ENCODE measurements at regions not wholly inside any gene's neighbourhood (a gene's known extent, or its start where the extent isn't known, plus 50 kb on each side); places are given as distances from the start of the nearest gene placed in this dataset.

DNA sequence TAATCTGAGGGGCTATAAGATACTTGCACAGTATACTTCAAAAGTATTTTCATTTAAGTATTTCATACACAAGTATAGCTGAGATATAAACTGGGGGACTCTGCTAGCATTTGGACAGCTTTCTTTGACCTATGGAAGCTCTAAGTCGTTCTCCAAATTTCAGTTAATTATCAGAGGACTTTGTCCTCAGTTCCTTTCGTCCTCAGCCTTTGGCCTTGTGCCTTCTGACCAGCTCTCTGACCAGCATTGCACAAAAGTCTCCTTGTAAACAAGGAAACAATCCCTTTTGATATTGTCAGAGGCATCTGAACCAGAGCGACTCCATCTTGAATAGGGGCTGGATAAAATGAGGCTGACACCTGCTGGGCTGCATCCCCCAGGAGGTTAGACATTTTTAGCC, 464.0 kb upstream of the FAM241A start:
- DNase-seq = no peak

GRCh38 chr4:111681751-111682150, 463.5 kb upstream of the FAM241A start:
- DNase-seq = no peak

DNA sequence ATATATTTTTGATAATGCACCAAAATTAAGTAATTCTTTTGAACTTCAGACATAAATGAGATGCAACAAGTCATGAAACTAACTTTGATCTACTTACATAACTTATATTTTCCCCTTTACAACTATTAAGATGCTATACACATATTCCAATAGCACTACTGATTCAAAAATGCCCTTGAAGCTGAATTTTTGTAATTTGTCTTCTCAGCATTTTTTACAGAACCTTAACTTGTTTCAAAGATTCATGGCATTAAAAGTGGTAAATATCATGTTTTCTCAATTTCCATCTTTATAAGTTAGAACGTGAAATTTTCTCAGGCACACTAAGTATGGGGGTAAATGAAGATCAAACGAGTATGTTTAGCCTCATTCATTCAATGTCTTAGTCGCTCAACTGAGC, 460.0 kb upstream of the FAM241A start:
- DNase-seq = no peak

DNA sequence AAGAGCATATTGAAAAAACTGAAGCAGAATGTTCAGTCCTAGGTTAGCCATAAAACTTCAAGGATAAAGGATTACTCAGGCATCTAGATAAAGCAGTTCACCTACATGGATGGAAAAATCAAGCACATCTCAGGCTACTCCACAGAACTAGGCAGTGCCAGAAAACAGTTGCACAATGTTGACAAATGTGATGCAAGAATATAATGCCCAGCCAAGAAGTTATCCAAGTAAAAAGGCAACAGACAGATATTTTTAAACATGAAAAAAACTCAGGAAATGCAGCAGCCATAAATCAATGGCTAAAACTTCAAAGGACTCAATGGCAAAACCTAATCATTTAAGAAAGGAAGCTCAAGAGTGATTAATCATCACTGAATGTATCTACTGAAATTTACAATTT, 456.0 kb upstream of the FAM241A start:
- DNase-seq = no peak

- DNase-seq = no peak
Measured at GRCh38 chr4:111689731-111690130, 455.5 kb upstream of the FAM241A start.

DNA sequence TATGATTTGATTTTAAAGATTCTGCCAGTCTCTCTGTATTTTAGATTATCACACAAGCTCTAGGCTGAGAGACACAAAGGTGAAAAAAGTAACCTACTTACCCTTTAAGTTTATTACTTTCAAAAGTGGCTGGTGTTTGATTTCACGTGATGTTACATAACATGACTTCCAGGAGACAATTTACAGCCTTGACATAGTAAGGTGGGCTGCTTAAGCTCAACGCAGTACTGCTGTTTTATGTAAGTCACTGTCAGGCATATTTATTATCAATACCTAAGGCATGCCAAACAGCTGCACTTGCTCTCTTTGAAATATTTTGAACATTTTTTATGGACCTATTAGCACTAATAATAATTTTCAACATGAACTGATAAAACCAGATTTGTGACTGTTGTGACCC, 451.5 kb upstream of the FAM241A start:
- no peak for DNase-seq

DNA sequence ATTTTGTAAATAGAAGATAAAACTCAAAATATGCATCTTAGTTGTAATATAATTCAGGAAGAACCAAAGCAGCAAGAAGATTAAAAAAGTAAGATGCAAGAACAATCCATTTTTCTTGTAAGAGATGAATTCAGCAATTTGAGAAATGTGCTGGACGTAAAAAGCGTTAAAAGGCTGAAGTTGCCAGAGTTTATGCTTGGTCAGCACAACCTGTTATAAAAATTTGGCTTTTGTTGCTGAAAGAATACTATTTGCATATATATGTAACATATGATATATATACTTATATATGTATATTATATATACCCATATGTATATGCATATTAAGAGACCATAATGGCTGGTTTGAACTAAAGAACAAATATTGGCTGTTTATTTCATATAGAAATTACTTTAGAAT, 449.6 kb upstream of the FAM241A start:
- no peak for DNase-seq

GRCh38 chr4:111696505-111696904, 448.7 kb upstream of the FAM241A start:
- DNase-seq = no peak

GRCh38 chr4:111697176-111697942, 447.9 kb upstream of the FAM241A start:
- DNase-seq = no peak

DNA sequence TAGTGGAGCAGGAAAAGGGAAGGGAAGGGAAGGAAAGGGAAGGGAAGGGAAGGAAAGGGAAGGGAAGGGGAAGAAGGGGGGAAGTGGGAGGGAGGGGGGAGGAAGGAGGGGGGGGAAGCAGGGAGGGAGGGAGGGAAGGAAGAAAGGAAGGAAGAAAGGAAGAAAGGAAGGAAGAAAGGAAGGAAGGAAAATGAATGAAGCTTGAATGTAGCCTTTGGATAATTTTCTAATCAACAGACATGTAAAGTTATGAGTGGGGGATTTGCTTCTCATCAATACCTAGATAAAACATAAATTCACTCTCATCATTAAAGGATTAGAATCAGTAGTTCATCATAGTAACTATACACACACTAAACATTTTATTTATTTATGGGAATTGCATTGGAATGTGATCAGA, 446.9 kb upstream of the FAM241A start:
- no peak for DNase-seq

- no peak for DNase-seq
Measured at GRCh38 chr4:111699165-111699564, 446.1 kb upstream of the FAM241A start.

DNA sequence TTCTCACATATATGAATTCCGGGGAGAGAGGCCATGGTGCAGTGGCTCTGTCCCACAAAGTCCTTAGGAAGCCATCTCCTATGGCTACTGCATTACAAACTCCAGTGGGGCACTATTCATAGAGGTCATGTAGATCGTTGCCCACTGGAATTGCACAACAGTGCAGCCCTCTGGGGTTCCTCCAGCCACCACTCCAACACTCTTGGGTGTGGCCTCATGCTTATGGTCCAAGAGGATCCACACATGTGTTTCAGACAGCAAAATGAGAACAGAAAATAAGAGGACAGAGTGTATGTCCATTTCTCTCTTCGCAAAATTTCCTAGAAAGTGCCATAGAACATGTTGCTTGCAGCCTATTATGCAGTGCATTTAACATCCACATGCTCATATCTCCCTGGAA, 444.2 kb upstream of the FAM241A start:
- DNase-seq = no peak

DNA sequence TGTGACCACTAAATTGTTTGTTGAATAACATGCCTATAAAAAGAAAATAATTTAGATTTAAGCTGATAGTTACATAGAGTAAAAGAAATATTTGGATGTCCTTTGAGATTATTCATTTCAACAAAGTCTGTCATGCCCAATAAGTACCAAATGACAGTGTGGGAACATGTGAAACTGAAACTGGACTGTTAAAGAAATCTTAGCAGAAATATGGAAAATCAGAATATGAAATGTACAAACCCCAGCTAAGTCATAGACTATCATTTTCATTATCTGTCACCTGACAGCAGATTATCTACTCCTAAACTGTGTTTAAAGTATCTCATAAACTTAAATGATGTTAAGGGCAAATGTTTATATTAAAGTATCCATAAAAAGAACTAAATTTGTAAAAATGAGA, 437.8 kb upstream of the FAM241A start:
- DNase-seq = no peak

DNA sequence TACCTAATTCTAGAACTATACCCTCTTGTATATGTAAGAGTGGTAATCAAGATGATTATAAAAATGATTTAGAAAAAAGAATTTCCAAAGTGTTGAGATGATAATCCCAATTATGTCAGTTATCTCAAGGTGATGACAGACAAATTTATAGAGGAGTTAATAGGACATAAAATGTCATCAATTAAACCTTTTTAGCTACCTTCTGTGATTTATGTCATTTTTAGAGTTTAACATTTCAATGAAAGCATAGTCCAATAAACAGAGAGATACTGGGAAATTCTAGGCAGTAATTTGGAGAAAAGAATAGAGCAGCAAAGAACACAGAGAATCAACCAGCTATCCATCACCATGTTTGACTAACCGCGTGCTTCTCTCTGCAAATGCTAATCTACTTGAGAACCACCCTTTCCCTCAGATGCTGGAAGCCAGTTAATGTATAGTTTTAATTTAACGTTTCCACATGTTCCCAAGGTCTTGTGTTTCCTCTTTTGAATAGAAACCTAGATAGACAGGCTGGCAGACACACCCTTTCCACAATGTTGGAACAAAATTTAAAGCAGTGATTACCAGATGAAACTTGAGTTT, 433.1 kb upstream of the FAM241A start:
- no peak for DNase-seq

DNA sequence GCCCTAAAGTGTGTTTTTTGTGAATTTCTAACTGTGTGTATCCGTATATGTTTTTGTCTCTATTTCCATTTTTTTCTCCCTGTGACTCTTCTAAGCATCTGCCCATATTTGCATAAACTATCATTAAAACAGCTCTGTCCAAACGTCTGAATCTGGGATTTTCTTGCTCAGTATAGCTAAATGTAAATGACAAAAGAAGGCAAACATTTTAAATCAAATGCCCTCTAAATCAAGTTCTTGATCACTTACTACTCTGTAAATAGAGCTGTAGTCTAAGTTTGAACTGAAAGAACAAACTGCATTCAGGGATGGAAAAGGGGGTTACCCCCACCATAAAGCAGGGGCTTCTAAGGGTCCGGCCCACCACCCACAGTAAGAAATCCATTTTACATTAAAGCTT, 432.0 kb upstream of the FAM241A start:
- no peak for DNase-seq

DNA sequence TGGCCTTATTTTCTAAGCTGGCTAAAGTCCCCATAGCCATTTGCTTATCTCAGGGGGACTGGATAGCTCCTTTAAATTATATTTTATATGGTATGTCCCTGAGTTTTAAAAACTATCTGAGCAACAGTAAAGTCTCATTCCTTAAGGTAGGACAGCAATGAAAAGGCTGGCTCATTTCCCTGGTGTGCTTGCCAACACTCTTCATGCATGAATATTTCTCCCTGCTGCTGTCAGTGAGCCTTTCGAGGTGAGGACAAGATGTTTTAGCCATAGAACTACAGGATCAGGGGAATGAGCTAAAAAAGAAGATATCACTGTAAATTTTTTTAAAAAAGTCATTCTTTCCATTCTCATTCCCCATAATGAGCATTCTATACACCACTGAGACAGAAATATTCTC, 427.3 kb upstream of the FAM241A start:
- no peak for DNase-seq

DNA sequence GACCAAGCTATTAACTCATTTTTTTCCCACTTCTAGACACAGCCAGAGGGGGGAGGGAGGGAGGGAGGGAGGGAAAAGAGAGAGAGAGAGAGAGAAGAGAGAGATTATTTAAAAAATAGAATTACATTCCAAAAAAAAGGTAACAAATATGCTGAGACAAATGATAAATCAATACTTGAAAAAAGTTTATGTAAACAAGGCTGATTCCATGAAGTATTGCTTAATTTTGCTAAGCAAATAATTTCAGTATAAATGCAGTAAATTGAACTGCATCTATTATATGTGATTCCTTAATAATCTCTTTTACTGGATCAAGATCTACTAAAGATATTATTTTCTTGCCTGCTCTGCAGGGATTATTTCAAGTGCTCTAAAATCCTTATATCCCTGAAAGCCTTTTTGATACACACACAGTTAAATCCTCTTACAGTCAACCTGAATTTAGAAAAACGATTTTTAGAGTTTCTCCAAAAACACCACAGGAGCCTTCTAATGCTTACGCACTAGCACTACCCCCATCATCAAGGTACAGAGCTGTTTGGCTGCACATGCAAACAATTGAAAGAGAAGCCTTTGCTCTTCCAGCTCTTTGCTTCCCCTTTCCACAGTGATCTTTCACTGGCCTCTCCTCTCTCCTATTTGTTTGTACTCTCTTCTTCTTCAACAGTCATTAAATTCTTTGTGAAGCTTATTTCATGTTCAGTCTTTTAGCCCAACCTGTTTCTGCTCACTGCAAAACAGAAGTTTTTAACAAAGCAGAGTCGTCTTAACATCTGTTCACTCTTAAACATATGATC, 426.3 kb upstream of the FAM241A start:
- DNase-seq = no peak

- DNase-seq = no peak
Measured at GRCh38 chr4:111720866-111721265, 424.4 kb upstream of the FAM241A start.

DNA sequence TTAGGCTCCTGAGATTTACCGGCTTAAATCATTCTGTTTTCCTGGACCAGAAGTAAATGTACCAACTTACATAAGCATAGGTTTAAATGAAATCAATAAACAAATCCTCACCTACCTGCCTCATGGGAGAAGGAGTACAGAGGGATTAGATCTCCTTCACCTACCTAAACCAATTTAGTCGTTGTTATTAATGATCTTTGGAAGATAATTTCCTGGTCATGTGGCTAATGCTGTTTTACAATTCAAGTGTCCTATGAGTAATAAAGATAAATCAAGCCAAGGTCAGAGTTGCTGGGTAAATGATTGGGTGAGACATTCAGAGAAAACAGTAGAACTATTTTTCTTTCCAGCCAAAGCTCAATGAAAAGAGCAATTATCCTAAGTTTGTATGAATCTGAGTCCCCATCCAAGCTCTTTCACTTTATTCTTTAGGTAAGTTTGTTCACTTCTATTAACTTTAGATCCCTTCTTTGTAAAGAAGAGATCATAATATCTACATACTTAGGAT, 423.0 kb upstream of the FAM241A start:
- DNase-seq = no peak

DNA sequence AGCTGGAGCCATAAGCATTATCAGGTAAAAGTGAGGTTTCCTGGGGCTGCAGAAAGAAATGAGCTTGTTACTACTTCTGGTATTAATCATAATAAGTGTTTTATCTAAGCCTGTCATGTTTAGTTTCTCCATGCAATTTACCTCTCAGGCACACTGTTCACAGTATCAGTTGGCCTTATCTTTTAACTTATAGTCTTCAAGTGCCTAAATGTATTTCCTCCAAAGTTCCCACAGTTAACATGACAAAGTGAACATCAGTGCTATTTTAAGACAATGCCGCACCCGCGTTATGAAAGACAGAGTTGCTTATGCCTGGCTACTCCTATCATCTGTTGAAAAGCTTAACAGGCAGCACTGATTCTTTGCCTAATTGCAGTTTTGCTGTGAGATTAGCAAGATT, 408.7 kb upstream of the FAM241A start:
- no peak for DNase-seq

DNA sequence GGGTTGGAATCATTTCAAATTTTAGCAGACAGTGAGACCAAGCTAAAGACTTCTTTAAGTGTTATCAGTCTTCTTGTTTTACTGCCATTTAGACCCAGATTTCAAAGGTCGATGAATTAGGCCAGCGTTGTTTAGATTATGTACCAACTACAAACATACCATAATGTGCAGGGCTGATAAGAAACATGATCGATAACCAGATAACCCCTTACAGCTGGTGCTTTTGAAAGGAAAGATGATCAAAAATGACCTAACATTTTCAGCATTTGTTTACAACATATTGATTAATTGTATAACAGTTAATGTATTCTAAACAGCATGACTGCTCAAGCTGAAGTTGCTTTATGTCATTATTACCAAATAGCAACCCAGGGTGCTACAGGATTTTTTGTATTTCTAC, 400.4 kb upstream of the FAM241A start:
- no peak for DNase-seq

DNA sequence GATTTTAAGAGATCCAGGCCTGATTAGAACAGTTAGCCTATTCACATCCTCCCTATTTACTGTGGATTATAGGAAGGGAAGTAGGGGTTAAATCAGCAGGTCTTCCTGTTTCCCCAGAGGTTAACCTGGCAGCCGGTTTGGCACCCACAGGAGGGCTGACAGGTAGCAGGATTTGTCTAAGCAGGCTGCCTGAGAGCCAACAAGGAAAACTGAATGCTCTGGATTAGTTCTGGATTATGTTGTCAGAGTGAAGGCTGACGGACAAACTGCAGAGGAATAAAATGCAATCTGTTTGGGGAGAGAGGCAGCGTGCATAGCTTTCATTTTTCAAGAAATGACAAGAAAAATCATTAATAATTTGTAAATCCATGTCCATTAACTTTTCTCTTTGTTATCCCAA, 397.1 kb upstream of the FAM241A start:
- no peak for DNase-seq

GRCh38 chr4:111754003-111754402, 391.3 kb upstream of the FAM241A start:
- no peak for DNase-seq

GRCh38 chr4:111755571-111755970, 389.7 kb upstream of the FAM241A start:
- no peak for DNase-seq
